Heart left ventricle (tissue), 16 donors: ENCODE measurements at regions not wholly inside any gene's neighbourhood (a gene's known extent, or its start where the extent isn't known, plus 50 kb on each side); places are given as distances from the start of the nearest gene placed in this dataset.

Experiments used
- ATAC-seq, 4 donors: fragments of 200-7000 bp; cut with Tn5 transposase; one replicate each; pipeline ENCODE4 v1.9.1; 2020 to 2022; ENCODE audit warnings: moderate library complexity in 4 of 4, mild to moderate bottlenecking in 3 of 4, moderate number of reproducible peaks in 1 of 4
- DNase-seq, 5 donors: peaks; one replicate each; pipeline ENCODE4 v3.0.0-alpha.2; 2020
- H3K27ac ChIP-seq, 12 donors: fragments of 200-600 bp; sonication (generic) in 4 of 12; one replicate each; pipeline versions ENCODE4 v1.5.0 to v1.8.0; 2016 to 2022; ENCODE audit warnings: mild to moderate bottlenecking in 2 of 12
- H3K27me3 ChIP-seq, 9 donors: fragments of 200-600 bp; sonication (generic) in 2 of 9; one replicate each; pipeline versions ENCODE4 v1.5.1 to v1.8.0; 2016 to 2022; ENCODE audit warnings: mild to moderate bottlenecking in 3 of 9
- H3K36me3 ChIP-seq, 9 donors: fragments of 200-600 bp; sonication (generic) in 2 of 9; one replicate each; pipeline versions ENCODE4 v1.5.0 to v1.8.0; 2018 to 2022; ENCODE audit warnings: mild to moderate bottlenecking in 2 of 9
- H3K4me1 ChIP-seq, 12 donors: fragments of 200-600 bp; sonication (generic) in 4 of 12; one replicate each; pipeline versions ENCODE4 v1.5.0 to v1.8.0; 2016 to 2022; ENCODE audit warnings: mild to moderate bottlenecking in 3 of 12
- H3K4me3 ChIP-seq, 12 donors: fragments of 200-600 bp; sonication (generic) in 4 of 12; one replicate each; pipeline versions ENCODE4 v1.5.0 to v1.8.0; 2017 to 2022; ENCODE audit warnings: mild to moderate bottlenecking in 9 of 12, moderate library complexity in 4 of 12
- H3K9me3 ChIP-seq, 12 donors: fragments of 200-600 bp; sonication (generic) in 4 of 12; one replicate each; pipeline versions ENCODE4 v1.5.0 to v1.8.0; 2016 to 2022; ENCODE audit warnings: mild to moderate bottlenecking in 1 of 12
- POLR2A ChIP-seq, 2 donors: fragments of 450-650 bp; IDR thresholded peaks; one replicate each; pipeline ENCODE4 v1.6.1; 2017; ENCODE audit warnings: antibody characterized with exemption in 2 of 2, mild to moderate bottlenecking in 2 of 2, moderate library complexity in 2 of 2
- WGBS, 4 donors: extraction: QIAGEN DNeasy Blood & Tissue Kit in 2 of 4; methylation state at CpG; one replicate each; pipeline versions ENCODE4 v1.1.5 to v1.1.7; 2013 to 2018; 5-methylcytosine and 5-hydroxymethylcytosine counted together
- intact Hi-C, 10 donors: fragments of 100-400 bp; cut with DNase I; formaldehyde crosslinking; loops; one replicate each; pipeline versions ENCODE4 v1.11.1 to v1.14.2; 2022
- TF ChIP-seq, protein P1 (sequence below), 12 donors: fragments of 200-600 bp; sonication (generic) in 4 of 12; IDR thresholded peaks; one replicate each; pipeline versions ENCODE4 v1.5.0 to v1.8.0; 2018 to 2022; ENCODE audit warnings: antibody characterized with exemption in 12 of 12, mild to moderate bottlenecking in 5 of 12
- donor health status: ischemic (EF 13 %, LVEDD 7.1; RV severe dilation, severe dysfunction).
- donor health status: healthy with polysubstance abuse.
- donor health status: DM: no; HTN: yes; CAD: no.
- donor health status: DM: no; HTN: no; CAD: no.
- donor health status: ischemic (EF 25% LVEDD 6.9; RV normal size, moderate dysfunction).
- donor health status: ischemic (EF 25% LVEDD 5.7; RV mildly dilated, moderate dysfunction).
- donor health status: healthy.
- donor health status: DM: yes; HTN: yes; CAD: no.
- donor health status: ischemic (EF 35%, LVEDD 5.7; RV mildly dilated, moderate dysfunction).
- donor health status: nonischemic (EF 11% LVEDD 7.7; RV severe dilation, severe dysfunction).
- donor health status: DM: yes; HTN: yes; CAD: no.
- donor health status: PGD.
- donor health status: ischemic (EF 29% LVEDD 5.4; RV normal size, mild dysfunction).
- donor health status: nonischemic (EF 23%, LVEDD 6.1; RV moderate dilation, normal function).

DNA sequence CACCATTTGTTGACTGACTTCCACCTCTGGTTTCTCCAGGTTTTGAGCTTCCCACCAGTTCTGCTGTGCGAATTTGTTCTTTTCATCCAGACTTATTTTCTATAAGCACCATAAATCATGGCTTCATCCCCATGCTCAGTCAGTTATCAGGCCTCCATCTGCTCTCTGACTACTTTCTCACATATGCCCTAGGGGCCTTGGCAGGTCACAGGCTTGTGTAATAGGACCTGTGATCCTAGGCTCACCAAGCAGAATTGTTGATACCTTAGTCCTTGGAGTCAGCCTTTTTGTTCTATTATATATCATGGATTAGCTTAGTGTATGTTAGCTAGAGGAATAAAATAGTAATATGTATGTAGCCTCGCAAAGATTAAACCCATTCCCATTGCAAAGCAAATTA, 284.2 kb upstream of the TANK start:
- Histone ChIP-seq H3K9me3 (no peaks in the 10 kb centered on the region), H3K4me3 (no peak overlapping the region), H3K27ac (no peak overlapping the region), H3K36me3 (no peaks in the 10 kb centered on the region), H3K27me3 (no peaks in the 10 kb centered on the region), H3K4me1 (peaks cover 0 to 8% (median 1%) of the 10 kb centered on the region in 12 donors)
- intact Hi-C loops: no loop called here
- DNase-seq: no peak
- TF ChIP-seq, protein P1, sequence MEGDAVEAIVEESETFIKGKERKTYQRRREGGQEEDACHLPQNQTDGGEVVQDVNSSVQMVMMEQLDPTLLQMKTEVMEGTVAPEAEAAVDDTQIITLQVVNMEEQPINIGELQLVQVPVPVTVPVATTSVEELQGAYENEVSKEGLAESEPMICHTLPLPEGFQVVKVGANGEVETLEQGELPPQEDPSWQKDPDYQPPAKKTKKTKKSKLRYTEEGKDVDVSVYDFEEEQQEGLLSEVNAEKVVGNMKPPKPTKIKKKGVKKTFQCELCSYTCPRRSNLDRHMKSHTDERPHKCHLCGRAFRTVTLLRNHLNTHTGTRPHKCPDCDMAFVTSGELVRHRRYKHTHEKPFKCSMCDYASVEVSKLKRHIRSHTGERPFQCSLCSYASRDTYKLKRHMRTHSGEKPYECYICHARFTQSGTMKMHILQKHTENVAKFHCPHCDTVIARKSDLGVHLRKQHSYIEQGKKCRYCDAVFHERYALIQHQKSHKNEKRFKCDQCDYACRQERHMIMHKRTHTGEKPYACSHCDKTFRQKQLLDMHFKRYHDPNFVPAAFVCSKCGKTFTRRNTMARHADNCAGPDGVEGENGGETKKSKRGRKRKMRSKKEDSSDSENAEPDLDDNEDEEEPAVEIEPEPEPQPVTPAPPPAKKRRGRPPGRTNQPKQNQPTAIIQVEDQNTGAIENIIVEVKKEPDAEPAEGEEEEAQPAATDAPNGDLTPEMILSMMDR (IDR thresholded peaks at IDR 0.05): no peak
- no peak for TF ChIP-seq POLR2A (IDR thresholded peaks at IDR 0.05)
- WGBS, 4 donors: 94 to 100% (median 98%) methylated on average over 2 of the region's 2 CpGs
- no peak for ATAC-seq

DNA sequence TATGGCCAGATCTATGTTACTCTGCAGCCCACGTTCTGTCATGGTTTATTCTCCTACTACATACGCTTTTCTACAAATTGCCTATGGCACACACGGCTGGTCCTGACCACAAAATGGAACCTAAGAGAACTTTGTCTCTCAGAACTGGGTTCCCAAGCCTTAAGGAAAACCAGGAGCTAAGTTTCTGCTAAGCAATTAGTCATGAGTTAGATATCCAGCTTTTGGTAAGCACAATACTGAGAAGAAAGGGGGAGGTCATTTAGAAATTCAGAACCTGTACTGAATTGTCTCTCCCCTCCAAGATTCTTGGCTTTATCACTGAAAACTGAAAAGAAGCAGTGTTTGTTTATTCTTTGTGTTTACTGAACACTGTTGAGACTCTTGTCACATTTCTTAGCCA, 283.5 kb upstream of the TANK start:
- H3K9me3 ChIP-seq: no peaks in the 10 kb centered on the region
- no peak for ATAC-seq
- H3K27ac ChIP-seq: no peak overlapping the region
- H3K27me3 ChIP-seq: no peaks in the 10 kb centered on the region
- no peak overlapping the region for H3K4me3 ChIP-seq
- WGBS, 4 donors: 84 to 90% (median 88%) methylated on average over 3 of the region's 3 CpGs
- no peak for DNase-seq
- intact Hi-C loops: no loop called here
- no peaks in the 10 kb centered on the region for H3K36me3 ChIP-seq
- H3K4me1 ChIP-seq: peaks cover 0 to 6% (median 0%) of the 10 kb centered on the region in 12 donors
- TF ChIP-seq, protein P1 (IDR thresholded peaks at IDR 0.05): no peak
- no peak for TF ChIP-seq POLR2A (IDR thresholded peaks at IDR 0.05)

DNA sequence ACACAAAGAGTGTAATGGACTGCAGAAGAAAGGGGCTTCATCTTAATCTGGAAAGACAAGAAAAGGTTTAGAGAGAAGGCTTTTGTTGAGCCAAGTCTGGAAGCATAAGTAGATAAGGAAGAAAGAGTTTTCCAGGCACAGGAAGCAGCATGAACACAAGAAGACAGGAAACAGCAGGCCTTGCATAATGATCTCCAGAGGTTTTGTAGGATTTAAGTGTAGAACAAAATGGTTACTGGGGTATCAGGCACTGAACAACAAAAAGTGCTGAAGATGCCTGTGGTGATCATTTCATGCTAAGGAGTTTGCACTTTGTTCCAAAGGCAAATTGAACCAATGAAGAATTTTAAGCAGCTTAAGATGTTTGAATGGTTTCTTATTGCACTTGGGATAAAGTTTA, 281.6 kb upstream of the TANK start:
- Histone ChIP-seq H3K9me3 (no peaks in the 10 kb centered on the region), H3K4me3 (no peak overlapping the region), H3K27me3 (no peaks in the 10 kb centered on the region), H3K4me1 (peaks cover 0 to 6% (median 0%) of the 10 kb centered on the region in 12 donors), H3K27ac (no peak overlapping the region), H3K36me3 (no peaks in the 10 kb centered on the region)
- DNase-seq (no peak), ATAC-seq (no peak)
- intact Hi-C loops: no loop called here
- TF ChIP-seq POLR2A (IDR thresholded peaks at IDR 0.05): no peak
- TF ChIP-seq, protein P1 (IDR thresholded peaks at IDR 0.05): no peak

DNA sequence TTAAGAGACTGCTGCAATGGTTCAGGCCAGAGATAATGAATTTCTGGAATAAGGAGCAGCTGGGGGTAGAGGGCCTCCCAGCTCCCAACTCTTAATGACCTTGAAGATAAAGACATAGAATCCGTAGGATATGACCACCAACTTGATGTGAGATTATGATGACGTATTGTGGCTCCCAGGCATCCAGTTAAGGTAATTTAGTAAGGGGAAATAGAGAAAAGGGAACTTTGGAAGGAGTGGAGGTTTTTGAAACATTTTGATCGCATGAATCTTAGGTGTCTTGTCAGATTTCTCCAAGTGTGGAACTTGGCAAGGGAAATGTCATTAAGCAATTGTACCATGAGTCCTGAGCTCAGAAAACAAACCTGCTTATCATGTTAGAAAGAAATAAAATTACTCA, 277.3 kb upstream of the TANK start:
- TF ChIP-seq, protein P1 (IDR thresholded peaks at IDR 0.05): no peak
- no peak for TF ChIP-seq POLR2A (IDR thresholded peaks at IDR 0.05)

More for the DNA sequence above, 277.3 kb upstream of the TANK start:
- 93 to 96% (median 94%) methylated on average over 3 of the region's 3 CpGs for WGBS, 4 donors
- Histone ChIP-seq H3K27ac (no peak overlapping the region), H3K4me3 (no peak overlapping the region), H3K36me3 (no peaks in the 10 kb centered on the region), H3K4me1 (peaks cover 0 to 6% (median 0%) of the 10 kb centered on the region in 12 donors), H3K27me3 (no peaks in the 10 kb centered on the region), H3K9me3 (no peaks in the 10 kb centered on the region)
- intact Hi-C loops: no loop called here
- DNase-seq (no peak), ATAC-seq (no peak)
